Stimulated activated CD4-positive, alpha-beta T cell treated with anti-CD3 and anti-CD28 coated beads, TNF-alpha, amount 100 ng/mL, for 48 hours (primary cell): ENCODE measurements at regions not wholly inside any gene's neighbourhood (a gene's known extent, or its start where the extent isn't known, plus 50 kb on each side); places are given as distances from the start of the nearest gene placed in this dataset.
A peak's percentile ranks its signal among the peaks of the same experiment; 100 is the strongest.

Experiments used
- DNase-seq, 3 donors: peaks; one replicate each; pipeline ENCODE4 v3.0.0-alpha.2; 2020; ENCODE audit warnings: low read depth in 3 of 3

GRCh38 chr6:156564127-156564806 is 212.9 kb upstream of the ARID1B start:
- DNase-seq, result peak; percentile 52 to 76 (median 63)

GRCh38 chr6:156563714-156564113 is 213.5 kb upstream of the ARID1B start:
- no peak for DNase-seq

- DNase-seq, result no peak
Measured at GRCh38 chr6:156562636-156563035, 214.5 kb upstream of the ARID1B start.

- no peak for DNase-seq
Measured at GRCh38 chr6:156562019-156562418, 215.2 kb upstream of the ARID1B start.

- no peak for DNase-seq
Measured at GRCh38 chr6:156560476-156560875, 216.7 kb upstream of the ARID1B start.

- DNase-seq, result no peak
Measured at GRCh38 chr6:156559162-156559690, 218.0 kb upstream of the ARID1B start.

GRCh38 chr6:156557911-156558259 is 219.3 kb upstream of the ARID1B start:
- no peak for DNase-seq

GRCh38 chr6:156557251-156557910 is 219.8 kb upstream of the ARID1B start:
- DNase-seq, result no peak

- DNase-seq, result no peak
Measured at GRCh38 chr6:156556811-156557210, 220.4 kb upstream of the ARID1B start.

- no peak for DNase-seq
Measured at GRCh38 chr6:156555116-156555515, 222.1 kb upstream of the ARID1B start.

- DNase-seq, result no peak
Measured at GRCh38 chr6:156554160-156554559, 223.0 kb upstream of the ARID1B start.

GRCh38 chr6:156552849-156553248 is 224.3 kb upstream of the ARID1B start:
- DNase-seq, result no peak

GRCh38 chr6:156550949-156551348 is 226.2 kb upstream of the ARID1B start:
- no peak for DNase-seq

GRCh38 chr6:156545931-156546330 is 231.2 kb upstream of the ARID1B start:
- no peak for DNase-seq

- no peak for DNase-seq
Measured at GRCh38 chr6:156545021-156545420, 232.2 kb upstream of the ARID1B start.

- no peak for DNase-seq
Measured at GRCh38 chr6:156544046-156544445, 233.1 kb upstream of the ARID1B start.

GRCh38 chr6:156543431-156543830 is 233.7 kb upstream of the ARID1B start:
- DNase-seq, result no peak

- no peak for DNase-seq
Measured at GRCh38 chr6:156538875-156539660, 238.1 kb upstream of the ARID1B start.

- no peak for DNase-seq
Measured at GRCh38 chr6:156534594-156534993, 242.6 kb upstream of the ARID1B start.

- DNase-seq, result no peak
Measured at GRCh38 chr6:156533872-156534524, 243.2 kb upstream of the ARID1B start.

GRCh38 chr6:156526081-156526480 is 251.1 kb upstream of the ARID1B start:
- no peak for DNase-seq

- no peak for DNase-seq
Measured at GRCh38 chr6:156525541-156525940, 251.6 kb upstream of the ARID1B start.
